Glutamatergic neuron (in vitro differentiated cells): ENCODE measurements at regions not wholly inside any gene's neighbourhood (a gene's known extent, or its start where the extent isn't known, plus 50 kb on each side); places are given as distances from the start of the nearest gene placed in this dataset.

ENCODE experiments used
- DNase-seq: peaks from one replicate; pipeline ENCODE4 v3.0.0; 2022
- H3K27ac Mint-ChIP-seq: one replicate; pipeline ENCODE4 v1.8.0; 2020; ENCODE audit warnings: mild to moderate bottlenecking, mixed read lengths, inconsistent platforms; ENCODE audit not compliant: unreplicated experiment
- H3K27me3 Mint-ChIP-seq: one replicate; pipeline ENCODE4 v1.8.0; 2020; ENCODE audit warnings: mild to moderate bottlenecking, moderate library complexity, mixed read lengths, inconsistent platforms; ENCODE audit not compliant: unreplicated experiment
- H3K36me3 Mint-ChIP-seq: one replicate; pipeline ENCODE4 v1.8.0; 2020; ENCODE audit warnings: mild to moderate bottlenecking, mixed read lengths, inconsistent platforms; ENCODE audit not compliant: unreplicated experiment
- H3K4me1 Mint-ChIP-seq: one replicate; pipeline ENCODE4 v1.8.0; 2020; ENCODE audit warnings: mild to moderate bottlenecking, low read depth, mixed read lengths, inconsistent platforms; ENCODE audit not compliant: unreplicated experiment
- H3K4me3 Mint-ChIP-seq: one replicate; pipeline ENCODE4 v1.8.0; 2020; ENCODE audit warnings: mild to moderate bottlenecking, mixed read lengths, inconsistent platforms; ENCODE audit not compliant: unreplicated experiment
- H3K9me3 Mint-ChIP-seq: one replicate; pipeline ENCODE4 v1.8.0; 2020; ENCODE audit warnings: mild to moderate bottlenecking, moderate library complexity, mixed read lengths, inconsistent platforms; ENCODE audit not compliant: unreplicated experiment
- CTCF ChIP-seq: fragments of 200-600 bp; sonication (generic); IDR thresholded peaks from one replicate; pipeline ENCODE4 v1.5.0; 2021; ENCODE audit not compliant: partially characterized antibody, unreplicated experiment

- Mint-ChIP-seq H3K27me3 (no peaks in the 10 kb centered on the region), H3K27ac (no peak overlapping the region), H3K4me1 (no peaks in the 10 kb centered on the region), H3K9me3 (peaks cover 2% of the 10 kb centered on the region), H3K4me3 (no peak overlapping the region), H3K36me3 (no peaks in the 10 kb centered on the region)
- no peak for DNase-seq
- TF ChIP-seq CTCF: no peak
These were observed 132.8 kb upstream of the GADL1 start for GRCh38 chr3:31027191-31027761.

GRCh38 chr3:31027914-31028313, 133.5 kb upstream of the GADL1 start:
- no peaks in the 10 kb centered on the region for H3K4me1 Mint-ChIP-seq
- no peak for TF ChIP-seq CTCF
- DNase-seq: no peak
- no peaks in the 10 kb centered on the region for H3K36me3 Mint-ChIP-seq
- H3K27ac Mint-ChIP-seq: no peak overlapping the region
- H3K4me3 Mint-ChIP-seq: no peak overlapping the region
- H3K27me3 Mint-ChIP-seq: no peaks in the 10 kb centered on the region
- H3K9me3 Mint-ChIP-seq: peaks cover 2% of the 10 kb centered on the region

- DNase-seq: no peak
- Mint-ChIP-seq H3K9me3 (peaks cover 2% of the 10 kb centered on the region), H3K27me3 (no peaks in the 10 kb centered on the region), H3K36me3 (no peaks in the 10 kb centered on the region), H3K4me3 (no peak overlapping the region), H3K4me1 (no peaks in the 10 kb centered on the region), H3K27ac (no peak overlapping the region)
- TF ChIP-seq CTCF: no peak
These were observed 134.3 kb upstream of the GADL1 start for GRCh38 chr3:31028766-31029165.

- DNase-seq: no peak
- Mint-ChIP-seq H3K9me3 (peaks cover 2% of the 10 kb centered on the region), H3K27me3 (no peaks in the 10 kb centered on the region), H3K36me3 (no peaks in the 10 kb centered on the region), H3K27ac (no peak overlapping the region), H3K4me3 (no peak overlapping the region), H3K4me1 (no peaks in the 10 kb centered on the region)
- no peak for TF ChIP-seq CTCF
These were observed 135.2 kb upstream of the GADL1 start for GRCh38 chr3:31029706-31030105.

- H3K4me3 Mint-ChIP-seq: no peak overlapping the region
- no peaks in the 10 kb centered on the region for H3K36me3 Mint-ChIP-seq
- DNase-seq: no peak
- peaks cover under 1% of the 10 kb centered on the region for H3K4me1 Mint-ChIP-seq
- TF ChIP-seq CTCF: no peak
- no peak overlapping the region for H3K27ac Mint-ChIP-seq
- H3K27me3 Mint-ChIP-seq: no peaks in the 10 kb centered on the region
- H3K9me3 Mint-ChIP-seq: no peaks in the 10 kb centered on the region
These were observed 141.2 kb upstream of the GADL1 start for GRCh38 chr3:31035681-31036080.
